SHP77 treated with DMSO at 0.1 percent for 48 hours (cell line): ENCODE measurements at regions not wholly inside any gene's neighbourhood (a gene's known extent, or its start where the extent isn't known, plus 50 kb on each side); places are given as distances from the start of the nearest gene placed in this dataset.
"Not testable (repeated sequence)": the region's sequence is repeated elsewhere in the genome, so short reads cannot be mapped to it uniquely, and the experiment has no call there.

Experiments
- DNase-seq: peaks from one replicate; lab custom pipeline; 2025; lab: John Stamatoyannopoulos, UW

DNA sequence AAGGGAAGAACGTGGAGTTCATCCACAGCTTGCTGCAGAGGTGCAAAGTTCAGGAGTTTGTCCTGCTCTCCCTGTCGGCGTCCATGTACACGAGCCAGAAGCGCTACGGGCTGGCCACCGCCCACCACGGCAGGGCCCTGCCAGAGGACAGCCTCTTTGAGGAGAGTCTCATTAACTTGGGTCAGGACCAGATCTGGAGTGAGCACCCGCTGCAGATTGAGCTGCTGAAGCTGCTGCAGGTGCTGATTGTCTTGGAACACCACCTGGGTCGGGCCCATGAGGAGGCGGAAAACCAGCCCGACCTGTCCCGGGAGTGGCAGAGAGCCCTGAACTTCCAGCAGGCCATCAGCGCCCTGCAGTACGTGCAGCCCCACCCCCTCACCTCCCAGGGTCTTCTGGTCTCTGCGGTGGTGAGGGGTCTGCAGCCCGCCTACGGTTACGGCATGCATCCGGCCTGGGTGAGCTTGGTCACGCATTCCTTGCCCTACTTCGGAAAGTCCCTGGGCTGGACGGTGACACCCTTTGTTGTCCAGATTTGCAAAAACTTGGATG is 73.8 kb upstream of the MORC3 start:
- no peak for DNase-seq

DNA sequence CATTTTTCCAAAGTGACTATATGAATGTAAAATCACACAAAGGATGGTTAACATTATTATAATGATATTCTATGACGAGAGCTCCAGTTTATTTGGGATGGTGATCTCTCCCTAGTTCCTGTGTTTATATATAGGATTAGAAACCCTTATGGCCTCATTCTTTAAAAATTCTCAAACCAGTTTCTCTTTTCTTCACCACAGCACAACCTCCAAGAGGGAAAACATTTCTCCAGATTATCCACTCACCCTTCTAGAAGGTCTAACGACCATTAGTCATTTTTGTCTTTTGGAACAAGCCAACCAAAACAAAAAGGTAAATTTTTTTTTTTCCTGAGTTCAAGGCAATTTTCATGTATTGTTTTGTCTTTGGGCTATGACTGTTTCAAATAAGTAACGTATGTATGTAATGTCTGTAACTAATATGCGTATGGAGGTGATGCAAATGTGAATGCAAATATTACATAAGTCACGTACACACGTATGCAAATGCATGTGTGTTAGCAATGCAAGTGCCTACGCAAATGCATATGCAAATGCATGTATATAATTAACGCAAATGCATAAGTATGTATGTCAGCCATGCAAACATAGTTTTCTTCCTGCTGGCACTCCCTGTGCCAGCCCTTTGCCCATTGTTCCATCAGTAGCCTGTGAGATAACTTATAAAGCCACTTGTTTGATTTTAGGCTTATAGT is 72.5 kb upstream of the MORC3 start:
- no peak for DNase-seq

DNA sequence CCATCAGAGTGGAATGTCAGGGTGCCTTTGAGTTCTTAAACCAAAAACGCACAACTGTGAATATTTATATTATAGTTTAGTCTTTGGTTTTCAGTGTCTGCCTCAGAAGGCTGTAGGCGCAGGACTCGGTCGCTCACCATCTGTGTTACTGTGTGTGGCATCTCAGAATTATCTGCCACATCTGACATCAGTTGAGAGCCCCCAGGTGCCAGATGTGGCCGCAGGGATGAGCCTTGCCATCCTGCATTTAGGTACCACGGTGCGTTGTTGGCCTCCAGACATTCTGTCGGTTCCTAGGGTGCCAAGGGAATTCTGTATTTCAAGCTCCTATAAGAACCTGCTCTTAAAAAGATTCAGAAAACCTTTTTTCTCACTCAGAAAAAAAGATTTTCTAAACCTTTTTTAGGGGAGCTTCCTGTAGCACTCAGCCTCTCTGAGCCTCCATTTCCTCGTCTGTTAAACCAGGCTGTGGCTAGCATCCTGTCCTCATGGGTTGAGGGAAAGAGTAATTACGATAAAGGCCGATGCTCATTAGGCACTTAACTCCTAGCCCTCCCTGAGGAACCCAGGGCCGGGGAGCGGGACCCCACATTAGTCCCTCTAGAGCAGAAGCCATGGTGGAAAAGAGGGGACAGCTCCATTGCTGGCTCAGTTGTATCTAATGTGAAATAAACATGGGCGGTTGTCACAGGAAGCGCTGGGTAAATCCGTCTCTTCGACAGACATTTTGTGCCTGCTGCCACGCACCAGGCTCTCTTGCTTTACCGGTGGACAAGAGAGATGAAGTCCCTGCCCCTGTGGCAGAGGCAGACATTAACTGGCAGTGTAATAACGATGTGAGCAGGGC is 70.2 kb upstream of the MORC3 start:
- no peak for DNase-seq

DNA sequence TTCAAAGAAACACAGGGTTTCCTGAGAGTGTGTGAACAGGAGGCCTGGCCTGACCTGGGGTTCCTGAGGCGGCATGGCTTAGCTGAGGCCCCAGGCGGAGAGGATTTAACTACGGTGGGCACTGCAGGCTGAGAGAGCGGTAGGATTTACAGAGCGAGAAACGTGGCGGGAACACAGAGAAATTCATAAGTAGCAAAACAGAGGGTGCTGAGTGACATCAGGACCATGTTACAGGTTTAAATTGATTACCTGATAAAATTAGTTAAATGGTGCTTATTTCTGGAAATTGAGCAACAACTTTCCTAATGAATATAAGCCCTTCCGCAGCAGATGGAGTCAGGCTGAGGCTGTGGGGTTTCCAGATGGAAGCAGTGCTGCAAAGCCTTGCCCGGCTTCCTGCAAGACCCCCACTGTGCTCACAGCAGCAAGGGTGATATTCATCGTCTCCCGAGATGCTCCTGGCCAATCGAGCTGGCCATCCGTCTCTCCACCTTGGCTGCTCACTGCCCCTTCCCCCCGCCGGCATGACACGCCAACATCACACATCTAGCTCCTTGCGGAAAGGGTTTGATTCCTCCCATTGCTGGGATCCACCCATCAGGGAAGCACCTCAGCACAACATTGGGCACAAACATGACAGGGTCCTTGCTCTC is 69.4 kb upstream of the MORC3 start:
- no peak for DNase-seq

DNA sequence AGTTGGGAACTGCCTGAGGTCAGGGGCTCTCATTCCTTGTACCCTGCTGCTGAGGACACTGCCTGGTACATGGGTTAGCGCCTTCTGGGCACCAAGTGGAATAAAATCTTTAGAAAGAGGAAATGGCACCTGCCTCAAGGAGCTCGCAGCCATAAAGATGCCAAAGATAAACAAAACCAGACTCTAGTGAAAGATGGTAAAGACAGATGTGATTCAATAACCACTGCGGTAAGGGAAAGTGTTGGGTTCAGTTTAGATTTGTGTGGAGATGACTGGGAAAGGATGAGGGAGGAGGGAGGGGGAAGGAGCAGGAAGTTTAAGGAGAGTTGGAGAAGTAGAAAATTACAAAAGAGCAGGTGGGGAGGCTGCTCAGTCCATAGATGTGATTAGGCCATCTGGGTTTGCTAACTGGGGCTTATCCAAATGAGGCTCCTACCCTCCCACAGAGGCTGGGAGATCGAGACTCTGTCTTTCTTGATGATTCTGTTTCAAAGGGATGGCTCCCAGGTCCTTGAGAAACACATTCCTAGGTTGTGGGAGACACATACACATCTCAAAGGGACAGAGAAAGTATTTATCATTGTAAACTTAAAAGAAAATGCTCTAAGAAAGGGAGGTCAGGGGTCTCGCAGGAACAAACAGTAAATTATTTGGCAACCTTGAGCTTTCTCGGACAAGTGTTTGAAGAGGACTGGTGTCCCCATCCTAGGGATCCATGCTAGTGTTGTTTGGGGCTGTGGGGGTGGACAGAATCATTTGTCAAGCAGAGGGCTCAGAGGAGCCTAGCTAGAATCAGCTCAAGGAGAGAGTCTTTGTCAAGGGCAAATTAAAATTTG is 65.7 kb upstream of the MORC3 start:
- DNase-seq = no peak

DNA sequence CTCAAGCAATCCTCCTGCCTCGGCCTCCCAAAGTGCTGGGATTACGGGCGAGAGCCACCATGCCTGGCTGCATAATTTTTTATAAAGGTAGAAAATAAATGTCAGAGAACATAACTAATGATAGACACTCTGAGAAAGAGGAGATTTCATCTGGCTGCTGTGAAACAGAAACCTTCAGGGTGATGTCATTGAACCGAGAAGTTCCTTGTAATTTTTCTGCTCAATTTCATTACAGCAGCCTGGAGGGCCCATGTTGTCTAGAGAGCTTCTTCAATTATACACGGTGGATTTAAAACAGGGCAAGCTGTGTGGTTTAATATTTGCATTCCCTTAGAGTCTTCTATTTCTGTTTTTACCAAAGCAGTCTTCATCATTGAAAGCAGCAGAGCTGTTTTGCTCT is 64.3 kb upstream of the MORC3 start:
- no peak for DNase-seq

DNA sequence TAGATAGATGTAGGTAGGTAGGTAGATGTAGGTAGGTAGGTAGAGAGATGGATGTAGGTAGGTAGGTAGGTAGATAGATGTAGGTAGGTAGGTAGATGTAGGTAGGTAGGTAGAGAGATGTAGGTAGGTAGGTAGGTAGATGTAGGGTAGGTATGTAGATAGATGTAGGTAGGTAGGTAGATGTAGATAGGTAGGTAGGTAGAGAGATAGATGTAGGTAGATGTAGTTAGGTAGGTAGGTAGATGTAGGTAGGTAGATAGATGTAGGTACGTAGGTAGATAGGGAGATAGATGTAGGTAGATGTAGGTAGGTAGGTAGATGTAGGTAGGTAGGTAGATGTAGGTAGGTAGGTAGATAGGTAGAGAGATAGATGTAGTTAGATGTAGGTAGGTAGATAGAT is 62.3 kb upstream of the MORC3 start:
- DNase-seq = no peak

DNA sequence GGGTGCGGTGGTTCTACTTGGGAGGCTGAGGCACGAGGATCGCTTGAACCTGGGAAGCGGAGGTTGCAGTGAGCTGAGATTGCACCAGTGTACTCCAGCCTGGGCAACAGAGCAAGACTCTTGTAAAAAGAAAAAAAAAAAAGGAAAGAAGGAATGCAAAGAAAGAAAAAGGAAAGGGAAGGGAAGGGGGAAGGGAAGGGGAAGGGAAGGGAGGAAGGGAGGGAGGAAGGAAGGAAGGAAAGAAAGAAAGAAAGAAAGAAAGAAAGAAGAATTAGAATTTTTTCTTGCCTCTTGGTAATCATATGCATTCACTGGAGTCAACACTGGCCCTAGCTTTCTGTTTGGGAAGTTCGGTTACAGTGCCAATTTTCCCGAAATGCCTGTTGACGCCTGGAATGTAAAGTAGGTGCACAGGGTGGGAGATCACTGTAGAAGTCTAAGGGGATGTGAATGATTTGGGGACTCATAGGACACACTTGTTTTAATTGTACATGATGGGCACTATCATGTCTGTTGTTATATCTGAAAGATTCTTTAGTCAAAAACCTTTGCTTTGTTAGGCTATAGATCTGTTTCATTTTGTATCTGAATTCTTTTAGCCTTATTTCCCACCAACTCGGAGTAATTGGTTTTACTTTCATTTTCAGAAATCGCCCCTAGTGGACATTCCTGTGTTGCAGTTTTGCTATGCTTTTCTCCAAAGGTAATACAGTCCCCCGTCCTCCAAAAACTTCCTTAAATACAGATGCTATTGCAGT is 59.8 kb upstream of the MORC3 start:
- DNase-seq = peak; percentile 21

DNA sequence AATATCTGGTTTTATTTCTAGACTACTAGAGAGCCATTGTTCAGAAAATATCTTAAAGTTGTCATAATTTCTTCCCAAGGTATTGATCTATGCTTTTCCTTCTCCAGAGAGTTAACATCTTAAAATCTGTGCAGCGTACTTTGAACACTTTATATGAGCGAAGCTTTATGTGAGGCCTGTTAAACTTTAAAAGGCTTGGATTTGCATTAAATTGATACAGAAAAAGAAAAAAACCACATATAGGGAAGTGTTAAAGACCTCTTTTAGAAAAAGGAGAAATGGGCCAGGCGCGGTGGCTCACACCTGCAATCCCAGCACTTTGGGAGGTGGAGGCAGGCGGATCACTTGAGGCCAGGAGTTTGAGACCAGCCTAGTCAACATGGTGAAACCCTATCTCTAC is 59.2 kb upstream of the MORC3 start:
- no peak for DNase-seq

DNA sequence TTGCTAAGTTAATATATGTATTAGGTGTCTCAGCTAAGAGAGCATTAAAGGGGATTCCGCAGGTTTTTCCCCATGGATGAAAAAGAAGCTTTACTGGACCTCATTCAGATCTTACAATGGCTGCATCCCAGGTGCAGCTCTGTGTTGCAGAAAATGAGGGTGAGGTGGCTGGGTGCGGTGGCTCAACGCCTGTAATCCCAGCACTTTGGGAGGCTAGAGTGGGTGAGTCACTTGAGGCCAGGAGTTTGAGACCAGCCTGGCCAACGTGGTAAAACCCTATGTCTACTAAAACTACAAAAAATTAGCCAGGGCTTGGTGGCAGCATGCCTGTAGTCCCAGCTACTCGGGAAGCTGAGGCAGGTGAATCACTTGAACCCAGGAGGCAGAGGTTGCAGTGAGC is 58.5 kb upstream of the MORC3 start:
- DNase-seq = no peak

DNA sequence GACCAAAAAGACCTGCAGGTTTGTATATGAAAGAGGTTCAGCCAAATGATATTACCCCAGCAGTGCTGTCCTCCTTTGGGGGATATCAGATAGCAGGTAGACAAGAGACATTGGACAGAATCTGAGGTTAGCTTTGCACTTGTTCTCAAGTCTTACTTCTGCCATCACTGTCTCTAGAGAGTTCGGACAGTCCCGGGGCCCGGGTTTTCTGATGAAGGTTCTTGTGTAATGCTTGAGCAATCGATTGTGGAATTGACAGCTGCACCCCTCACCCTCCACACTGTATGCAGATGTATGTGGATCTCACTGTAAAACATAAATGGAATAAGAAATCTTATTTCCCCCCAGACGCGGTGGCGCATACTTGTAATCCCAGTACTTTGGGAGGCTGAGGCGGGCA is 56.2 kb upstream of the MORC3 start:
- no peak for DNase-seq

DNA sequence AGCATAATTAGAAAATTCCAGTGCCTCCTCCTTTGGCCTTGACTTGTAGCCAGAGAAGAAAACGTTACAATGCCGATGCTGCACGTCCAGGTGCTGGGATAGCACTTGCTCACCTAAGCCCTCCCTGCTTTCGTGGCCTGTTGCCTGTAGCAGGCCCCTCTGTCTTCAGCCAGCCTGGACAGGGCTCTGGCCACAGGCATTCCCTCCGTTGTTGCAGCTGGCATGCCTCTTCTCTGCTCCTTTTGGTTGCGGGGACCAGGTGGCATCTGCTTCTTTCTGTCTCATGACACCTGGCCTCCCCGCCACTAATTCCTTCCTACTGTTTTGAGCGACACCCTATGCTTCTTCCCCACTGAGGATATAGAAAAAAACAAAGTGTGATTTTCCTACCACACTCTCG is 54.6 kb upstream of the MORC3 start:
- DNase-seq = no peak

DNA sequence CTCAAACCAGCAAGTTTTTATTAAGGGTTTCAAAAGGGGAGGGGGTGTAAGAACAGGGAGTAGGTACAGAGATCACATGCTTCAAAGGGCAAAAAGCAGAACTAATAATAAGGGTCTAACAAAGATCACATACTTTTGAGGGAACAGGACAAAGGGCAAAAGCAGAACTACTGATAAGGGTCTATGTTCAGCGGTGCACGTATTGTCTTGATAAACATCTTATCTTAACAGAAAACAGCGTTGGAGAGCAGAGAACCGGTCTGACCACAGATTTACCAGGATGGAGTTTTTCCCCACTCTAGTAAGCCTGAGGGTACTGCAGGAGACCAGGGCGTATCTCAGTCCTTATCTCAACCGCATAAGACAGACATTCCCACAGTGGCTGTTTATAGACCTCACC is 52.2 kb upstream of the MORC3 start:
- DNase-seq = not testable (repeated sequence)

DNA sequence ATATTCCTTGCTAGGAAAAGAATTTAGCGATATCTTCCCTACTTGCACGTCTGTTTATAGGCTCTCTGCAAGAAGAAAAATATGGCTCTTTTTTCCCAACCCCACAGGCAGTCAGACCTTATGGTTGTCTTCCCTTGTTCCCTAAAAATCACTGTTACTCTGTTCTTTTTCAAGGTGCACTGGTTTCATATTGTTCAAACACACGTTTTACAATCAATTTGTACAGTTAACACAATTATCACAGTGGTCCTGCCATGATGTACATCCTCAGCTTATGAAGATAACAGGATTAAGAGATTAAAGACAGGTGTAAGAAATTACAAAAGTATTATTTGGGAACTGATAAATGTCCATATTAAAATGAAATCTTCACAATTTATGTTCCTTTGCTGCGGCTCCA is 51.7 kb upstream of the MORC3 start:
- not testable (repeated sequence) for DNase-seq
